GM21528 (cell line): ENCODE measurements at regions not wholly inside any gene's neighbourhood (a gene's known extent, or its start where the extent isn't known, plus 50 kb on each side); places are given as distances from the start of the nearest gene placed in this dataset.

ENCODE experiments used
- ATAC-seq: cut with Tn5 transposase; IDR thresholded peaks from one replicate; pipeline ENCODE4 v1.9.1; 2021; ENCODE audit warnings: mild to moderate bottlenecking, moderate library complexity; ENCODE audit not compliant: unreplicated experiment, low FRiP score

- no peak for ATAC-seq
Measured at GRCh38 chr4:38189445-38189844, 229.2 kb downstream of the PTTG2 start.

DNA sequence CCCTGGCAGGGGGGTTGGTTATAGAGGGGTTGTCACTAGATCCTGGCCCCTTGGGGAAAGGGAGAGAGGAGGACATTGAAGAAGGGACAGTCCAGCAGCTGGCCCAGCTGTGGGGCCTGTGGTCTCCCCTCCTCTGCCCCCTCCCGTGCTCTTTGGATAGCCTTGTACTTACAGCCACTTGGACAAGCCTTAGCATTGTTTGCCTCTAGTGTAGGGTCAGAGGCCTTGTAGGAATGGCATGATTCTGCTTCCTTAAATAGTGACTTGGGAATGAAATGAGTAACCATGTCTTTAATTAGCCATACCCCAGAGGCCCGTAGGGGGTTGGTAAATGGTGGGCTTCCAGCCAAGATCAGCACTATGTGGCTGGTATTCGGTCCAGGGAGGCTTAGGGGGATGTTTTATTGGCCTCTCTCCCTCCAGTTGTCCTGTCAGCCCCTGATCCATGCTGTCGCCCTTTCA, 230.6 kb downstream of the PTTG2 start:
- ATAC-seq: no peak

GRCh38 chr4:38192516-38192915, 232.3 kb downstream of the PTTG2 start:
- no peak for ATAC-seq

DNA sequence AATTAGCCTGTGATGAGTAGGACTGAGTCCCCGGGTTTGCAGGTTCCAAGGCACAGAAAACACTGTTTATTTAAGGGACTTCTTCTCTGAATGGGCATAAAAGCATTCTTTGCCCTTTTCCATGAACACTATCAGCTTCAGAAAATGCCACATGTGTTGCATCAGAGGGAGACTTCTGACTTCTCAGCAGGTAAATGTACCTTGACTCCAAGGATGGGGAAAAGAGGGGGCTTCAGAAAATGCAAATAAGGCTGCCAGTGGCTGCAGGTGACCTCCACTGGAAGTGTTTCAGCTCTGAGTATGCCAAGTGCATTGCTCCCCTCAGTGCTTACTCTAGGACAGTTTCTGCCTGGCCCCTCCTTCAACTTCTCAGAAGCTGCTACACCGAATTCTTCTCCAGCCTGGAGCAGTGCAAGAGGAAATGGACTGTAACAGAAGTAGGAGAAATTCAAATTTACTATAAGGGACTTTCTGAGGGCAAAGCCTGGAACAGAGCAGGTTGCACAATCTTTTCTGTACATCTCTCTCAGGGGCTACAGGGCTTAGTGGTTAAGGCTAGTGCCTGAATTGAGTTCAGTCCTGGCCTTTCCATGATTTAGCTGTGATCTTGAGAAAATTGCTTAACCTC, 233.2 kb downstream of the PTTG2 start:
- no peak for ATAC-seq

DNA sequence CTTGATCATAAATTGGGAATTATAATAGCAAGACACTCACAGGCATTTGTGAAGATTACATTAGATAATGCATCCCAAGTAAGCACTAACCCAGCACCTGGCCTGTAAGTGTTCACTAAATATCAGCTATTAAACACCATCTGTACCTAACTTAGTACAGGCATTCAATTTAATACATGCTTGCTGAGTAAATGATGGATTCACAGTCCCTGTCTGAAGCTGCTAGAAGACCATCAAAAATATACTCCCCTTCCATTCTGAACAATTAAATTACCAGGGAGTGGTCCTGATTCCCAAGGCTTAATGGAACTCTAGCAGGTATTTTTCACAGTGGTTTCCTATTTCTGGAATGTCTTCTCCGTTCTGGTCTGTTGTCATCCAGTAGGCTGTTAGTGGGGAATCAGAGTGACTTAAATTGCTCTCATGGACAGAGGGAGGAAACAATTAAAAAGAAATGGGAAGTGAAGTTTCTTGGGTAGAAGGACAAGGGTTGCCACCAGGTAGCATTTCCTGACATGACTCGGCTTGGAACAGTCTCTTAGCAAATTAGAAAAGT, 233.9 kb downstream of the PTTG2 start:
- no peak for ATAC-seq

DNA sequence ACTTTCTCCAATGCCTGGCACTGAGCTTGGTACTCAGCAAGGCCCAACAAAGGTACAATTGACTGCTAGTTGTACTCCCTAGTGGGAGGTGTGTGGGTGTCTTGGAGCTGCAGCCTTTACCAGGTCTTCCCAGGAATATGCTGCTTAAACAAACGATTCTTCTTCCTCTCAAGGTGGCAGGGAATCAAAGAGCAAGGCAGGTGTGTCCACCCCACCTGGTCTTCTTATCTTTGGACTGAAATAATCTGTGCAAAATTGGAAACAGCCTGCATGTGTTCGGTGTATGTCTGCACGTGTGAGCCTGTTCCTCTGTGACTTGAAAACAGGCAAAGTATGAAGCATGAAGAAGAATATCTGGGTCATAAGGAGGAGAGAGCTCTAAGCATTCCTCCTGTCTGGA, 235.3 kb downstream of the PTTG2 start:
- ATAC-seq: no peak

DNA sequence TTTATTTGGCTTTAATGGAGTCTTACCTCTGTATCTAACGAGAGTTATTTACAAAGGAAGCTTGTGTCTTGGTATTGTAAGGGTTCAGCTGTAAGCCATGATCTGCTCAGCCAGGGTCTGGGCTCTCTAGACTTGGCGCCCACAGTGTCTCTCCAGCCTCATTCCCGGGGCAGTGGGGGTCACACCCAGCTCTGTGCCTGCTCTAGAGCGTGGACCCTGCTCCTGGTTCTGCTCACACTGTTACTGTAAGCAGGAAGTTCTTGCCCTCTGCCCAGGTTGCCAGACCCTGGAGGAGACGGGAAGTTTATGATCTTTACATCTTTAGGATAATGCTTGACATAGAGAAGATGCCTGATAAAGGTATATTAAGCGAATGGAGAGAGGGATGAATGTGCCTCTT, 235.7 kb downstream of the PTTG2 start:
- ATAC-seq: no peak

GRCh38 chr4:38202242-38202641, 242.0 kb downstream of the PTTG2 start:
- ATAC-seq: no peak

DNA sequence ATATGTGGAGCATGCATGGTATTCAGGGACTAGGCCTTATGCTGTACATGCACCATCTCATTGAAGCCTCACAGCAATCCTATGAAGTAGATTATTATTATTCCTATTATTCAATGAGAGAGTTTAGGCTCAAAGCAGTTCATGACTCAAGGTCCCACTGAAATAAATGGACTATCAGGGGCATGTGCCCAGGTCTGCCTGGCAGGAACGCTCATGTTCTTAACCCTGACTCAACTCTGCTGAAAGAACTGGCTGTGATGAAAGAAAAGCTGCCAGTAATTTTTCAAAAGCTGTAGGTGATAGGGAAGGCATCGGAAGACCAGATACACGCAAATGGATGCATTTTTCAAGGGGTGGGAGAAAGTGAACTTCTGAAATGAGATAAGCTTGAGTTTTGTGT, 243.4 kb downstream of the PTTG2 start:
- ATAC-seq: no peak

GRCh38 chr4:38204339-38205035, 244.3 kb downstream of the PTTG2 start:
- ATAC-seq: no peak

GRCh38 chr4:38205261-38205660, 245.1 kb downstream of the PTTG2 start:
- no peak for ATAC-seq

DNA sequence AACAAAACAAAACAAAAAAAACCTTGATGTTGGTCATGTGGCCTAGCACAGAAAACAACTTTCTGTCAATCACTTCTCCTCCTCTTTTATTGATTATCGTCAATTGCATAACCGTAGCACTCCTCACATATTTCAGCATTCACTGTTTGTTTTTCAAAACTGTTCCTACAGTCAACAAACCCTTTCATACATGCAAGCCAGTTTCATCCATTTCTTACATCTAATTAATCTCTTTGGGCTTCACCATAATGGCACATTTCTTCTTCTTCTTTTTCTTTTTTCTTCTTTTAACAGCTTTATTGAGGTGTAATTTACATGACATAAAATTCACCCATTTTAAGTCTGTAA, 246.9 kb downstream of the PTTG2 start:
- no peak for ATAC-seq

DNA sequence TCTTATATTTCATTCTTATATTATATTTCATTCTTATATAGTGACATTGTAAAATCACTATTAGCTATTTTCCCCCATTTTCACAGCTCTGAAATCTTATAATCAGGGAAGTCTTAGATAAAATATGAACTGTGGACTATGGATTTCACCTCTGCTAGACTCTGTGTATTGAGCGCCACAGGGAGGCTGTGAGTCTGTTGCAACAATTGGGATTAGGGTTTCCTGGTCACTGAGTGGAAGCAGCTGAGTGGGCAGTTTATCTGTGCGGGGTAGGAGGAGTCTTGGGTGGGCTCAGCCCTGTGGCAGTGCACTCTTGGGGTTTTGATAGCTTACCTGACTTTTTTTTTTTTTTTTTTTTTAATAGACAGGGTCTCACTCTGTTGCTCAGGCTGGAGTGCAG, 249.5 kb downstream of the PTTG2 start:
- no peak for ATAC-seq

- ATAC-seq: no peak
Measured at GRCh38 chr4:38210396-38211114, 250.4 kb downstream of the PTTG2 start.

GRCh38 chr4:38211885-38212284, 251.7 kb downstream of the PTTG2 start:
- ATAC-seq: no peak

DNA sequence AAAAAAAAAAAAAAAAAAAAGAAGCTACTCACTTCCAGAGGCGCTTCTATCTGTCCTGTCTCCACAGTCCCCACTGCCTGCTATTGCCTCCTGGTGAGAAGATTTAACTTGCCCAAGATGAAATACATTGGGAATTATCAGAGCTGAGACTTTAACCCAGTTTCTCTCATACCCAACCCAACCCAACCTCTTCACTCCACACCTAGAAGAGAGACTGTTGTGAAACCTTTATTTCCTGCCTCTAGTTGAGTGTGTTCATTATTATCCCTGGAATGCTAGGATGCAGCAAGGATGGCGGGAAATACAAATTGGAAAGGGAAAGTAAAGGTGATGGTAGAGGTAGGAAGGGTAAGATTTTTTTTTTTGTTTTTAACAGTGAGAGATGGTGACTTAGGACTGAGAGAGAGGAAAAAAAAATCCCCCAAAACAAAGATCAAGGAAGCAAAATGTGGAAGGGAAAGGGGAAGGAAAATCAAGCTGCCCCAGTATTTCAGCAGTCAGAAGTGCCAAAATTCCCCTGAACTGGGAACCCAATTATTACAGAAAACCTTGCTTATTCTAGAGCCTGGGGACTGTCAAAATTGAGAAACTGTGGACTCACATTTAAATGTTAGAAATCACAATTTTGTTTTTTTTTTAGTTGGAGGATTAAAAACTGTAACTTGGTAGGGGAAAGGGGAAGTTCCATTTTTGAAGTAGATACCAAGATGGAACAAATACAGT, 253.0 kb downstream of the PTTG2 start:
- no peak for ATAC-seq

DNA sequence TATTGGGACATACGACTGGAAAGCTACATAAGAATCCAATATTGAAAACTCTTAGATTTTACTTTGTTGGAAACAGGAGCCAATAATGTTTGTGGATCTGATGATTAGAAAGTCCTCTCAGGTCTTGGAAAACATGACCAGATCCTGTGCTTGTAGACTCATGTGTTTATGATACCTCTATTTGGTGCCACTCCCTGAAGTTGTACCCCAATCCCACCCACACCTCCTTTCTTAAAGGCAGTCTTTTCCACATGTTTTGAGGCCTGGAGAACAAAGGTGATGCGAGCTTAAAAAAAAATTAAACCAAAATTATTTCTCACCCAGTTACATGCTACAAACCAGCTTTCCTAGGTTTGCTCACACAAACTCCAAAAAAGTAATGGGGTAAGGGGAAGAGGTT, 262.7 kb downstream of the PTTG2 start:
- ATAC-seq: no peak

DNA sequence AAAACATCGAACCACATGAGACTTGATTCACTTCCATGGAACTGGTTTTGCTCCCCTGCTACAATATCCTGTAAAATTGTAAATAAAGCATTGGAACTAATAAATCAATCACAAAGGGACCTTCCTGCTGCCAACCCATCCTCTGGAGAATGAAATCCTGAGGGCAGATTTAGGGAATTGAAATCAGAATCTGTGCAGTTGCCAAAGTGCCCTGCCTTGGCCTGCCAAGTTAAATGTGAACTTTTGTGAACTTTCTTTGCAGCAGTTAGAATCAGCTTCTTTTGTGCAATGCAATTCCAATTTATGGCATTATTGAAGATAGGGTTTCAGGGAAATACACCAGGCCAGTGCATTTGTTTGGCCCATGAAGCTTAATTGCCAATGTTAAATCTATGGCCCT, 263.1 kb downstream of the PTTG2 start:
- ATAC-seq: no peak

GRCh38 chr4:38223782-38224236, 263.6 kb downstream of the PTTG2 start:
- ATAC-seq: no peak

DNA sequence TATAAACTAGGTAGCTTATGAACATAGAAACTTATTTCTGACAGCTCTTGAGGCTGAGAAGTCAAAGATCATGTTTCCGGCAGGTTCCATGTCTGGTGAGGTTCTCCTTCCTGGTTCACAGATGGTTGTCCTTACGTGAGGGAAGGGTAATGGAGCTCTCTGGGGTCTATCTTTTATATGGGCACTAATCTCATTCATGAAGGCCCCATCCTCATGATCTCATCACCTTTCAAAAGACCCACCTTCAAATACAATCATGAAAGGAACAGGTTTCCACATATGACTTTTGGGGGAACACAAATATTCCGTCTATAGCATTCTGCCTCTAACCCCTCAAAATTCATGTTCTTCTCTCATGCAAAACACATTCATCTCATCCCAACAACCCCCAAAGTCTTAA, 264.7 kb downstream of the PTTG2 start:
- no peak for ATAC-seq

DNA sequence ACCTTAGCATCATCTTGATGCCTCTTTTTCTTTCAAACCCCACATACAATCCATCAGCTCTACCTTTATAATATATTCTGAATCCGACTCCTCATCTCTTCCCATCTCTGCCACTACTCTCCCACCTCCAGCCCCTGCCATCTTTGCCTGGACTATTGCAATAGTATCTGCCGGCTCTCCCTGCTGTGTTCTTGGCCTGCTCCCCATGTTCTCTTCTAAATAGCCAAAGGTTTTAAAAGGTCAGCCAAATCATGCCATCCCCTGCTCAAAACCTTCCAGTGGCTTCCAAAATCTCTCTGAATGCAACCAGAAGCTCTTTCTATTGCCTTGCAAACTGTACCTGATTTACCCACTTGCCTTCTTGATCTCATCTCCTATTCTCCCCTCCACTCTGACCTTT, 266.0 kb downstream of the PTTG2 start:
- no peak for ATAC-seq
